ENCODE measurements at regions not wholly inside any gene's neighbourhood (a gene's known extent, or its start where the extent isn't known, plus 50 kb on each side); places are given as distances from the start of the nearest gene placed in this dataset.

- TF ChIP-seq CTCF (IDR thresholded peaks at IDR 0.05): no peak
- TF ChIP-seq POLR2A (IDR thresholded peaks at IDR 0.05): no peak
These were observed 186.8 kb downstream of the FAM181B start for GRCh38 chr11:82546661-82547557.
